ENCODE measurements at regions not wholly inside any gene's neighbourhood (a gene's known extent, or its start where the extent isn't known, plus 50 kb on each side); places are given as distances from the start of the nearest gene placed in this dataset.
A peak's percentile ranks its signal among the peaks of the same experiment; 100 is the strongest.

DNA sequence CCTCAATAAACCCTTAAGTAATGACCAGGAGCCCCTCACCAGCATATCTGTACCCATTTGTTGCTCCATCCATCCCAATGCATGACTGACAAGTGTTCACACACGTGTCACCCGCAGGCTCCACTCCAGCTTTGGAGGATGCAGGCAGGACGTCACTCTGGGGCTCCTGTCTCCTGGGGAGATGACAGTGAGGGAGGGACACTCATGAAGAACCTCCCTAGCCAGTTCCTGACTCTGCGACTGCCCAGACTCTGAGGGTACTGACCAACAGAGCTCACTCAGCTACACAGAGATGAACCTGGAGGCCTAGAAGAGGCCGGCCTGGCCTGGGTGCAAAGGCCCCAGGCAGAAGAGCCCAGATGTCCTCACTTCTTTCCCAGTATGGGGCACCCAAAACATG is 135.1 kb upstream of the RET start:
- H3K4me2 ChIP-seq (ENCODE audit: insufficient read depth, low read length) = no peak overlapping the region
- H3K27ac ChIP-seq (ENCODE audit: low read depth, low read length) = no peak overlapping the region
- no peaks in the 10 kb centered on the region for H3K9me3 ChIP-seq (ENCODE audit: low read depth, low read length)
- no peaks in the 10 kb centered on the region for H3K27me3 ChIP-seq (ENCODE audit: insufficient read depth, low read length)
- H3K36me3 ChIP-seq (ENCODE audit: insufficient read depth, low read length) = no peaks in the 10 kb centered on the region
- TF ChIP-seq CTCF (IDR thresholded peaks at IDR 0.05; ENCODE audit: extremely low read depth, low read depth, low read length) = no peak
- no peak overlapping the region for H2AFZ ChIP-seq (ENCODE audit: low read length)
- H3K4me3 ChIP-seq (ENCODE audit: insufficient read depth, low read length) = no peak overlapping the region
- no peaks in the 10 kb centered on the region for H3K4me1 ChIP-seq (ENCODE audit: insufficient read depth, low read length)
- no peaks in the 10 kb centered on the region for H3K79me2 ChIP-seq (ENCODE audit: insufficient read depth, low read length)
- H4K20me1 ChIP-seq (ENCODE audit: insufficient read depth, low read length) = no peaks in the 10 kb centered on the region
- peak; percentile 35 for DNase-seq (ENCODE audit: insufficient read length, low spot score, missing footprints)

- no peak overlapping the region for H3K4me3 ChIP-seq (ENCODE audit: insufficient read depth, low read length)
- no peaks in the 10 kb centered on the region for H3K9me3 ChIP-seq (ENCODE audit: low read depth, low read length)
- no peak overlapping the region for H2AFZ ChIP-seq (ENCODE audit: low read length)
- peak; percentile 38 for DNase-seq (ENCODE audit: insufficient read length, low spot score, missing footprints)
- H3K36me3 ChIP-seq (ENCODE audit: insufficient read depth, low read length) = no peaks in the 10 kb centered on the region
- no peak overlapping the region for H3K27ac ChIP-seq (ENCODE audit: low read depth, low read length)
- no peaks in the 10 kb centered on the region for H3K4me1 ChIP-seq (ENCODE audit: insufficient read depth, low read length)
- H3K27me3 ChIP-seq (ENCODE audit: insufficient read depth, low read length) = no peaks in the 10 kb centered on the region
- H3K79me2 ChIP-seq (ENCODE audit: insufficient read depth, low read length) = no peaks in the 10 kb centered on the region
- no peak for TF ChIP-seq CTCF (IDR thresholded peaks at IDR 0.05; ENCODE audit: extremely low read depth, low read depth, low read length)
- H3K4me2 ChIP-seq (ENCODE audit: insufficient read depth, low read length) = no peak overlapping the region
- H4K20me1 ChIP-seq (ENCODE audit: insufficient read depth, low read length) = no peaks in the 10 kb centered on the region
Observed at GRCh38 chr10:42942279-42942950, 134.5 kb upstream of the RET start.

- H3K4me1 ChIP-seq (ENCODE audit: insufficient read depth, low read length) = no peaks in the 10 kb centered on the region
- TF ChIP-seq CTCF (IDR thresholded peaks at IDR 0.05; ENCODE audit: extremely low read depth, low read depth, low read length) = no peak
- H3K4me2 ChIP-seq (ENCODE audit: insufficient read depth, low read length) = no peak overlapping the region
- H3K36me3 ChIP-seq (ENCODE audit: insufficient read depth, low read length) = no peaks in the 10 kb centered on the region
- H2AFZ ChIP-seq (ENCODE audit: low read length) = no peak overlapping the region
- H4K20me1 ChIP-seq (ENCODE audit: insufficient read depth, low read length) = no peaks in the 10 kb centered on the region
- no peaks in the 10 kb centered on the region for H3K79me2 ChIP-seq (ENCODE audit: insufficient read depth, low read length)
- no peak overlapping the region for H3K27ac ChIP-seq (ENCODE audit: low read depth, low read length)
- no peak overlapping the region for H3K4me3 ChIP-seq (ENCODE audit: insufficient read depth, low read length)
- DNase-seq (ENCODE audit: insufficient read length, low spot score, missing footprints) = peak; percentile 43
- H3K27me3 ChIP-seq (ENCODE audit: insufficient read depth, low read length) = no peaks in the 10 kb centered on the region
- H3K9me3 ChIP-seq (ENCODE audit: low read depth, low read length) = no peaks in the 10 kb centered on the region
Observed at GRCh38 chr10:42943025-42943818, 133.6 kb upstream of the RET start.

DNA sequence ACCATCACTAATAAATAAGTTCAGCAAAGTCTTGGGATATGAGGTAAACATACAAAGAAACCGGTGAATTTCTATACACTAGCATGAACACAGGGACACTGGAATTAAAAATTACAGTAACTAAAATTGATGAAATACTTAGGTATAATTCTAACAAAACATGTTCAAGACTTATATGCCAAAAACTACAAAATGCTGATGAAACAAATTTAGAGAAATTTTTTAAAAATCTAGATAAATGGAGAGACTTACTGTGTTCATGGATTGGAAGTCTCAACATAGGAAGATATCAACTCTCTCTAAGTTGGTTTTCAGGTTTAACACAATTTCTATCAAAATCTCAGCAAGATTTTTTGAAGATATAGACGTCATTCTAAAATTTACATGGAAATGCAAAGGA is 128.8 kb upstream of the RET start:
- Histone ChIP-seq H3K36me3 (ENCODE audit: insufficient read depth, low read length) (no peaks in the 10 kb centered on the region), H4K20me1 (ENCODE audit: insufficient read depth, low read length) (no peaks in the 10 kb centered on the region), H3K4me1 (ENCODE audit: insufficient read depth, low read length) (no peaks in the 10 kb centered on the region), H3K9me3 (ENCODE audit: low read depth, low read length) (no peaks in the 10 kb centered on the region), H3K27ac (ENCODE audit: low read depth, low read length) (no peak overlapping the region), H2AFZ (ENCODE audit: low read length) (no peak overlapping the region), H3K79me2 (ENCODE audit: insufficient read depth, low read length) (no peaks in the 10 kb centered on the region), H3K4me3 (ENCODE audit: insufficient read depth, low read length) (no peak overlapping the region), H3K4me2 (ENCODE audit: insufficient read depth, low read length) (no peak overlapping the region), H3K27me3 (ENCODE audit: insufficient read depth, low read length) (peaks cover 18% of the 10 kb centered on the region)
- DNase-seq (ENCODE audit: insufficient read length, low spot score, missing footprints) = no peak
- no peak for TF ChIP-seq CTCF (IDR thresholded peaks at IDR 0.05; ENCODE audit: extremely low read depth, low read depth, low read length)
